D341Med (cell line): ENCODE measurements at regions not wholly inside any gene's neighbourhood (a gene's known extent, or its start where the extent isn't known, plus 50 kb on each side); places are given as distances from the start of the nearest gene placed in this dataset.

Experiments
- DNase-seq: peaks from one replicate; pipeline ENCODE4 v3.0.0; 2012; ENCODE audit warnings: low spot score

GRCh38 chr15:46646490-46646889 lies 1011.7 kb downstream of the SQOR start:
- no peak for DNase-seq

GRCh38 chr15:46647046-46647445 lies 1012.2 kb downstream of the SQOR start:
- no peak for DNase-seq

DNA sequence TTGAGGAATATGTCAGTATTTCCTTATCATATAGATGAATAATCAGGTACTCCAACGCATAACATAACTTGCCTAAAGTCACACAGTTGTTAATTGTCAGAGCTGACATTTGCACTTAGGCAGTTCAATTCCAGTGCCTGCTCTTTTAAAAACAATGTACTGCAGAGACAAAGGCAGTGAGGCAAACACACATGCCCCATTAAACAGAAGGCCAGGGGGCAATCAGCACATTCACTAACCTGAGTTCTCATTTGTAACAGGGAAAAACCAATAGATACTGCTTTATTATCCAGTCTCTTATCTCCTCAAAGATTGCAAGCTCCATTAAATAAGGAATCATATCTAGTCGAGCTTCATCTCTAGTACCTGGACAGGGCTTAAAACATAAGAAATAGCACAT lies 1017.4 kb downstream of the SQOR start:
- DNase-seq, result no peak

DNA sequence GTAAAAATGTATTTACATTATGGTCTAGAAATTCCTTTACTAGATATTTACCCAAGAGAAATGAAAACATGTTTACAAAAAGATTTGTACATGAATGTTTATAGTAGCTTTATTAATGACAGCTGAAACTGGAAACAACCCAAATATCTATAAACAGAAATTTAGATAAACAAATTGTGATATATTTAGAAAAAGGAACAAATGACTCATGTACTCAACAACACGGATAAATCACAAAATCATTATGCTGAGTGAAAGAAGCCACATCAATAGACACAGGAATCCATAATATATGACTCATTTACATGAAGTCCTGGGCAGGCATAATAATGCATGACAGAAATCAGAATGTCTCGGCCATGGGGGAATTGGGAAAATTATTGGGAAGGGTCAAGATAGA lies 1020.2 kb downstream of the SQOR start:
- DNase-seq, result no peak

GRCh38 chr15:46660096-46660842 lies 1025.4 kb downstream of the SQOR start:
- DNase-seq, result no peak

GRCh38 chr15:46670258-46670657 lies 1035.4 kb downstream of the SQOR start:
- DNase-seq, result no peak

GRCh38 chr15:46671336-46671735 lies 1036.5 kb downstream of the SQOR start:
- no peak for DNase-seq

DNA sequence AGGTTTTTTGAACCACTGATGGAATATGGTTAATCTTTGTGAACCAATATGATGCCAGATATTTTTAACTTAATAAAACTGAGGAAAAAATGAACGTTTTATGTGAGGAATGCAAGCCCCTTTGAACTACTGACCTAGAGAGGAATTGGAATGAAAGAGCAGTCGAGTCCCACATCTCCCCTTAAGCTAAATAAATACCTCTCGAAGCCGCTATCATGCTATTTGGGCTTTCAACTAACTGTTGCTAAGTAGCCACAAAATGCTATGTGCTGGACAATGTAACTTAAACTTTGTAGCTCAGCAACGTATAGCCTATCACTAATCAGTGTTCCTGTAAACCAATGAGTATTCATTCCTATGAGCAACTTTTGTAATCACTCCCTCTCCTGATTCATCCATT lies 1037.2 kb downstream of the SQOR start:
- DNase-seq, result no peak

DNA sequence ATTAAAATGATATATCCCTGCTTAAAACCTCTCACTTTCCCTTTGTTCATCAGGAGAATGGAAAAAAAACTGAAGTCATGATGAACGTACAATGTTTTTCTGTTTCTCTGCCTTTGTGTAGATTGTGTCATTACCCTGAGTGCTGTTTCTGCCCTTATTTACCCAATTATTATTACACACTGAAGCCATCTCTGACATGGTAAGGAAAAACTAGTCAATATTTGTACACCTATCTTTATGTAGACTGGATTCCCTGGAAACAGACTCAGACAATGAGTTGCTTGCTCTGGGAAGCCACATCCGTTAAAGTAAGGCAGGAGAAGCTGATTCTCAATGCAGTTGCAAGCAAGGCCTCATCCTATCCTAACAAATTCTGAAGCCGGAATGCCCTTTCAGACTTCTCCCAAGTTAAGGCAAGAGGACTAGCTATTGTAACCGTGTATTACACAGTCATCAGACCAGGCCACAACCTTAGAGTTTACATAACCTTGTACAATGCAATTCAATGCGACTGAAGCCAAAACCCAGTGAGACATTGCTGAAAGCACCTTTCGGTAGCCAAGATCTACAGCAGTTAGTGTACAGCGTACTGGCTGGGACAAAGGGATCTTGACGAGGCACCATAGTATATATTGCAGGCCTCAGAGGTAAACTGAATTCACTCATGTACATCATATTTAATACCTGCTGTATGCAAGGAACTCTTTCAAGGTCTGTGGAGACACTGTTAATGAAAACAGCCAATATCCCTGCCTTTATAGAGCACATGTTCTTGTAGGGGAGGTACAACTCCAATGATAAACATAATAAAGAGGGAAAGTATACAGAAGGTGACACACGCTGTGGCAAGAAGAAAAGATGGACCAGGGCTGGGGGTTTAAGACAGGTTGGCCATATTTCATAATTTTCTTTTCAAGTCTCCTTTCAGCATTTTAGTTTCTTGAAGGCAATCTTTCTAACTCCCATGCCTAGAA lies 1040.8 kb upstream of the SEMA6D start:
- DNase-seq, result no peak

DNA sequence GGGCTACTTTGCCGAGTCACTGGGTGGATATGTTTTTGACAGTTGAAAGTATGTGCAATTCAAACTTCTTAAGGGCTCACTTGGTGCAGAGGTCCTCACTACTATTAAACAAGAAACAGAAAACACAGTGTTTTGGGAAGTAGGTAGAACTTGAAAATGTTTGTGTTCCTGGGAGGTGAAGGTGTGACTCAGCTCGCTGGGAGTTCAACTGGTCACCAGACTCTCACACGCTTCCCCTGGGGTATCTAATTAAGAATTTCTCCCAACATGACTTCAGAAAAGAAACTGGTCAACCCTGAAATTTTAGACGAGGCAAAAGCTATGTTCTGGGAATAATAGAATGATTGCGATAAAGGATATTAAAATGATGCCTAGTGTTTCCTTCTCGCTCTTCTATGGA lies 1039.8 kb upstream of the SEMA6D start:
- DNase-seq, result no peak

DNA sequence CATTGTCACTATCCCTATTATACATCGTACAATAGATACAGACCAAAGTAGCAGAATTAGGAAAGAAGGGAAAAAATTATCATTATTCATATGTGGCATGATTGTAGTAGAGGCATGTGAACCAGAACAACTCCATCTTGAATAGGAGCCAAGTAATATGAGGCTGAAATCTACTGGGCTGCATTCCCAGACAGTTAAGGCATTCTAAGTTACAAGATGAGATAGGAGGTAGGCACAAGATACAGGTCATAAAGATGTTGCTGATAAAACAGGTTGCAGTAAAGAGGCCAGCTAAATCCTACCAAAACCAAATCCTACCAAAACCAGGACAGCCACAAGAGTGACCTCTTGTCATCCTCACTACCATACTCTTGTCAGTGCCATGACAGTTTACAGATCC lies 1035.4 kb upstream of the SEMA6D start:
- DNase-seq, result no peak

DNA sequence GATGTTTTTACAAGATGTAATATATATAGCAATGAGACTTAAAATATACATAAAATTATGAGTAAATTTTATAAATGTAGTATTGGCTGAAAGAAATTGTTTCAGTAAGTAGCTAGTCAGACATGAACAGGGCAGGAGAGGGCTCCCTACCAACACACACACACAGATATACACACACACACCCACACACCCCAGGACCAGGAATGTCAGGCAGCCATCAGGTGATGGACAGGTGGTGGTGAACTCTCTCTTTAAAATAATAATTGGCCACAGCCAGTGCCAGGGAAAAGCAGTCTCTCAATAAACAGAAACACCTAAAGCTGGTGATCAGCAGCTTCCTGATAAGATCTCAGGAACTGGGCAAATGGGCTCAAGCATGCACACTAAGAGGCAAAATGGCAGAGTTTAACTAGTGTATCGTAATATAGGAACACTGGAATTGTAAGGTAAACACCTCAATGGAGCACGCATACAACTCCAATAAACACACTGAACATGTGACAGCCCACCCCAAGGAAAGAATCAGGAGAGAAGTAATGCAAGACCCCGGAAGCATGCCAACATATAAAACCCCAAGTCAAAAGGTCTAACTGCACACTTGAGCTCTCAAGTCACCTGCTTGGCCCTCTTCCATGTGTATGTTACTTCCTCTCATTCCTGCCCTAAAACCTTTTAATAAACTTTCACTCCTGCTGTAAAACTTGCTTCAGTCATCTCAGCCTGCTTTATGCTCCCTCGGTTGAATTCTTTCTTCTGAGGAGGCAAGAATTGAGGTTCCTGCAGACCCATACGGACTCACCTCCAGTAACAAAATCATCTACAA lies 1034.1 kb upstream of the SEMA6D start:
- no peak for DNase-seq

GRCh38 chr15:46685096-46685495 lies 1032.2 kb upstream of the SEMA6D start:
- DNase-seq, result no peak

- no peak for DNase-seq
These were observed 1031.6 kb upstream of the SEMA6D start for GRCh38 chr15:46685681-46686080.

- DNase-seq, result no peak
These were observed 1021.0 kb upstream of the SEMA6D start for GRCh38 chr15:46696281-46696680.

DNA sequence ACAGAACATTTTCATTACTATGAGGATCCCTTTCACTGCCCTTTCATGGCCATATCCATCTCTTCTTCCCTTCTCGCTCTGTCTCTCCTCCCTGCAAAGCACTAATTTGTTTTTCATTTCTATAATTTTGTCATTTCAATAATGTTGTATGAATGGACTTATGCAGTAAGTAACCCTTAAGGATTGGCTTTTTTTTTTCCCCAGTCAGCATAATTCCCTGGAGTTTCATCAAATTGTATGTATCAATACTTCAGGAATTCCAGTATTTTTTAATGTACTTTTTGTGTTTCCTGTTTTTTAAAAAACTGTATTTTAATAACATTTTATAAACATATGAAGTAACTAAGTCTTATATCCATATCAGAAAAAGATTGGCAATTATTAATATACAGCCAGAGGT lies 1016.0 kb upstream of the SEMA6D start:
- DNase-seq, result no peak

DNA sequence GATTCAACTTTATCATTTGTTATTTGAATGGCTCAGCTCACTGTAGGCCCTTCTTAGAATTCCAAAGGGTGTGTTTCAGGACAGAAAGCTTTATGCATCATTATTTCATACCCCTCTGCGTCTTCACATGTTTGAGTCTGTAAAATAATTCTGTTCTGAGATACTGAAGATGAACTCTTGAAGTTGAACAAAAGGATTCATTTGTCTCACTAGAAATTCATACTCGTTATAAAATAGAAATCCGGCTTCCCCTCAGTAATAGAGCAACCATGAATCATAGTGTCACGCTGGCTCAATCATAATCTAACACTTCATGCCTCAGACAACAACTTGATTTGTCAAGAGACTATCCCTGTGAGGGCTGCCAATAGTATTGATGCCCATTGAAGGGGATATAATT lies 1015.4 kb upstream of the SEMA6D start:
- DNase-seq, result no peak

- no peak for DNase-seq
These were observed 1014.1 kb upstream of the SEMA6D start for GRCh38 chr15:46703020-46703861.

DNA sequence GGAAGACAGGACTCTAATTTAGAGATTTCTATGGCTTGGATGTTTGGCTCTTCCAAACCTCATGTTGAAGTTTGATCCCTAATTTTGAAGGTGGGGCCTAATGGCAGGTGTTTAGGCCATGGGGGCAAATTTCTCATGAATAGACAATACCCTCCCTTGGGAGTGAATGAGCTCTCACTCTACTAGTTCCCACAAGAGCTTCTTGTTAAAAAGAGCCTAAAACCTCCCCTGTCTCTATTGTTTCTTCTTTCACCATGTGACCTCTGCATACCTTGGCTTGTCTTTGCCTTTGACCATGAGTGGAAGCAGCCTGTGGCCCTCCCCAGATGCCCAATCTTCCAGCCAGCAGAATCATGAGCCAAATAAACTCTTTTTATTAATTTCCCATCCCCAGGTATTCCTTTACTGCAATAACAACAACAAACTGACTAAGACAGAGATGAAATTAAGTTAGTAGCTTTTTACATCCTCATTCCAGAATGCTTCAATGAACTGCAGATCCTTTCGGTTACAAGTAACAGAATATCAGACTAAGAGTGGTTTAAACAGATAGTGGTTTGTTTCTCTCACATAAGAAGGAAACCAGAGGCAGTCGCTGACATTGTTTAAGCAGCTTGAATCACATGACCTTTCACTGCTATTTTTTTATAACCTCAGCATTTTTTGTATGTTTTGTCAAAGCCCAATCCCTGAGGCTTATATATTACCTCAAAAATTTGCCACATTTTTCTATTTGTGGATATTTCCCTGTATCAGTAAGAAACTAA lies 1013.3 kb upstream of the SEMA6D start:
- no peak for DNase-seq

- DNase-seq, result no peak
These were observed 1009.9 kb upstream of the SEMA6D start for GRCh38 chr15:46707452-46707851.

DNA sequence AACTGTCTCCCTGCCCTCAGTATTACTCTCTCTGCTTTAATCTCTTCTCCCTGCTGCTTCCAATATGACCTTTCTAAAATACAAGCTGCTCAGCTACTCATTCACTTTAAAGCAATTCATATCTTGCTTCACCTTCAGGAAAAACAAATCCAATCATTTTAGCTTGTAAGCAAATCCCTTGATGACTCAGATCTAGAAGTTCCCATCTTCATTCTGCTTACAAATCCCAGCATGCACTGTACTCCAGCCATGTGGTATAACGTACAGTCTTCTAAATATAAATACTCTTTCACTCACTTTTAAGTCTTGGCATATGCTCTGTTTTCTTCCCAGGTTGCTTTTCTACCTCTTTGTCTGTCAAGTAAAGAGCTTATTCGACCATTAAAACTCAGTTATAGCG lies 1009.1 kb upstream of the SEMA6D start:
- DNase-seq, result no peak
